ENCODE measurements at regions not wholly inside any gene's neighbourhood (a gene's known extent, or its start where the extent isn't known, plus 50 kb on each side); places are given as distances from the start of the nearest gene placed in this dataset.

GRCh38 chr10:8591640-8592039, 537.2 kb downstream of the GATA3 start:
- no peak for TF ChIP-seq CTCF (IDR thresholded peaks at IDR 0.05; ENCODE audit: low read depth, low read length, missing control alignments)
- no peak for DNase-seq (ENCODE audit: extremely low read depth, low read depth)
- no peak overlapping the region for H3K4me3 ChIP-seq (replicated peaks; ENCODE audit: low read depth, low read length)

GRCh38 chr10:8594176-8594575, 539.7 kb downstream of the GATA3 start:
- no peak for TF ChIP-seq CTCF (IDR thresholded peaks at IDR 0.05; ENCODE audit: low read depth, low read length, missing control alignments)

GRCh38 chr10:8594711-8595110, 540.2 kb downstream of the GATA3 start:
- H3K4me3 ChIP-seq (replicated peaks; ENCODE audit: low read depth, low read length): no peak overlapping the region
- DNase-seq (ENCODE audit: extremely low read depth, low read depth): no peak
- no peak for TF ChIP-seq CTCF (IDR thresholded peaks at IDR 0.05; ENCODE audit: low read depth, low read length, missing control alignments)

More at GRCh38 chr10:8594176-8594575, 539.7 kb downstream of the GATA3 start:
- DNase-seq (ENCODE audit: extremely low read depth, low read depth): no peak
- no peak overlapping the region for H3K4me3 ChIP-seq (replicated peaks; ENCODE audit: low read depth, low read length)

GRCh38 chr10:8595140-8595539, 540.7 kb downstream of the GATA3 start:
- TF ChIP-seq CTCF (IDR thresholded peaks at IDR 0.05; ENCODE audit: low read depth, low read length, missing control alignments): no peak
- H3K4me3 ChIP-seq (replicated peaks; ENCODE audit: low read depth, low read length): no peak overlapping the region
- DNase-seq (ENCODE audit: extremely low read depth, low read depth): no peak

GRCh38 chr10:8596929-8597472, 542.5 kb downstream of the GATA3 start:
- TF ChIP-seq CTCF (IDR thresholded peaks at IDR 0.05; ENCODE audit: low read depth, low read length, missing control alignments): no peak
- DNase-seq (ENCODE audit: extremely low read depth, low read depth): no peak
- H3K4me3 ChIP-seq (replicated peaks; ENCODE audit: low read depth, low read length): no peak overlapping the region

GRCh38 chr10:8600192-8600591, 545.7 kb downstream of the GATA3 start:
- H3K4me3 ChIP-seq (replicated peaks; ENCODE audit: low read depth, low read length): no peak overlapping the region
- TF ChIP-seq CTCF (IDR thresholded peaks at IDR 0.05; ENCODE audit: low read depth, low read length, missing control alignments): no peak
- DNase-seq (ENCODE audit: extremely low read depth, low read depth): no peak

- TF ChIP-seq CTCF (IDR thresholded peaks at IDR 0.05; ENCODE audit: low read depth, low read length, missing control alignments): no peak
- no peak overlapping the region for H3K4me3 ChIP-seq (replicated peaks; ENCODE audit: low read depth, low read length)
- no peak for DNase-seq (ENCODE audit: extremely low read depth, low read depth)
These were observed 548.3 kb downstream of the GATA3 start for GRCh38 chr10:8602821-8603220.
